Upper lobe of left lung (tissue), 6 donors: ENCODE measurements at regions not wholly inside any gene's neighbourhood (a gene's known extent, or its start where the extent isn't known, plus 50 kb on each side); places are given as distances from the start of the nearest gene placed in this dataset.

Source experiments
- ATAC-seq, 2 donors: fragments of 200-7000 bp; cut with Tn5 transposase; one replicate each; pipeline ENCODE4 v1.9.1; 2022; ENCODE audit warnings: mild to moderate bottlenecking in 2 of 2, moderate library complexity in 2 of 2; ENCODE audit not compliant: low FRiP score in 2 of 2
- DNase-seq, 2 donors: peaks; one replicate each; pipeline ENCODE4 v3.0.0-alpha.2; 2019 to 2020
- H3K27ac ChIP-seq, 4 donors: fragments of 200-600 bp; sonication (generic); one replicate each; pipeline ENCODE4 v1.5.1; 2016 to 2019
- H3K27me3 ChIP-seq, 4 donors: fragments of 200-600 bp; sonication (generic); one replicate each; pipeline ENCODE4 v1.5.1; 2017 to 2019
- H3K36me3 ChIP-seq, 4 donors: fragments of 200-600 bp; sonication (generic); one replicate each; pipeline ENCODE4 v1.5.1; 2016 to 2019
- H3K4me1 ChIP-seq, 4 donors: fragments of 200-600 bp; sonication (generic); one replicate each; pipeline ENCODE4 v1.5.1; 2018 to 2019
- H3K4me3 ChIP-seq, 4 donors: fragments of 200-600 bp; sonication (generic); one replicate each; pipeline ENCODE4 v1.5.1; 2017 to 2019; ENCODE audit warnings: mild to moderate bottlenecking in 2 of 4, moderate library complexity in 1 of 4
- H3K9me3 ChIP-seq, 4 donors: fragments of 200-600 bp; sonication (generic); one replicate each; pipeline ENCODE4 v1.5.1; 2018 to 2019
- EP300 ChIP-seq, 4 donors: sonication (generic); formaldehyde crosslinking; IDR thresholded peaks; one replicate each; pipeline ENCODE4 v1.5.1; 2017; ENCODE audit warnings: antibody characterized with exemption in 4 of 4, control low read depth in 2 of 4
- POLR2A ChIP-seq, 4 donors: fragments of 450-650 bp; IDR thresholded peaks; one replicate each; pipeline ENCODE4 v1.5.1; 2016 to 2017; ENCODE audit warnings: antibody characterized with exemption in 4 of 4, mild to moderate bottlenecking in 2 of 4
- POLR2AphosphoS5 ChIP-seq, 2 donors: sonication (generic); formaldehyde crosslinking; IDR thresholded peaks; one replicate each; pipeline ENCODE4 v1.5.1; 2017; ENCODE audit warnings: antibody characterized with exemption in 2 of 2
- WGBS, 2 donors: methylation state at CpG; one replicate each; pipeline ENCODE4 v1.1.5; 2017 to 2018; 5-methylcytosine and 5-hydroxymethylcytosine counted together
- TF ChIP-seq, protein P1 (sequence below), 6 experiments: fragments of 450-650 bp in 4 of 6; fragments of 200-600 bp in 2 of 6; sonication (generic) in 2 of 6; IDR thresholded peaks; one replicate each; pipeline ENCODE4 v1.5.1; 2016 to 2019; ENCODE audit warnings: antibody characterized with exemption in 6 of 6
- donor health status: DM: no; HTN: no; CAD: no; lungs with moderate emphysema.
- donor health status: DM: no; HTN: yes; CAD: no; lungs with severe emphysema.

DNA sequence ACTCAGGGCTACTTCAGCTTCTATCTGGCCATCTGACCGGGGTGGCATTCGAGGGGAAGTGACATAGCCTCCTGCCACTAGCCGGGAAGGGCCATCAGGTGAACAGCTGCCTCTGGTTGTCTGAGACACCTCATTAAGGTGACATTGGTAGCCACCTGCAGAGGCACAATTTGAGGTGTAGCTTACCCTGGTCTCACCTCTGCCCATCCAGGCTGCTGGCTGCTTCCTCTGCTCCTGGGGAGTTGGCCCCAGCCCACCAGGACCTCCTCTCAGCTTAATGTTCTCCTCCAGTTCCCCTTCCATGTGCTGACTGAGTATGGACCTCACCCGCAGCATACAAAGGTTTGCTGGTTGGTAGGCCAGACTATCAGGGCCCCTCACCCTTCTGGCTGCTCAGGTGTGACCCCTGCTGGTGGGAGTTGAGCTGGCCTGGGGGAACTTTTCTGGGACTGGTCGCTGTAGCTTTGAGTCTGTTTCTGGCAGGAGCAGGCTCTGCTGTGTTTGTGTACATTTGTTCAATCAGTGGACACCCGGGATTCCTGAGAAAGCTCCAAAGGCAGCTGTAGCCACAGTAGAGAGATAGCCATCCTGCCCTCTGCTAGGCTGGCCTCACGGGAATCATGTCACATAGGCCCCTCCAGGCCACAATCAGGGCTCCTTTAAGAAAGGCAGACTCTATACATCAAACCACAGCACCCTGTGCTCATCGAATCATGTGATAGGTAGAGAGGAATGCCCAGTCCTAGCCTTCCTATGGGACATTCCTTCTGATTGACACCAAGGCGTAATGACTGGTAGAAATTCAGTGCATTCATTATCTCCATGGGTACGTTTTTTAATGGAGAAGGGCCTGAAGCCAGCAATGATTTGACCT lies 295.1 kb upstream of the PLET1 start:
- no peaks in the 10 kb centered on the region for H3K9me3 ChIP-seq
- WGBS, 2 donors: 68 to 86% methylated on average over 4 to 10 of the region's 10 CpGs
- no peak overlapping the region for H3K4me3 ChIP-seq
- TF ChIP-seq, protein P1, sequence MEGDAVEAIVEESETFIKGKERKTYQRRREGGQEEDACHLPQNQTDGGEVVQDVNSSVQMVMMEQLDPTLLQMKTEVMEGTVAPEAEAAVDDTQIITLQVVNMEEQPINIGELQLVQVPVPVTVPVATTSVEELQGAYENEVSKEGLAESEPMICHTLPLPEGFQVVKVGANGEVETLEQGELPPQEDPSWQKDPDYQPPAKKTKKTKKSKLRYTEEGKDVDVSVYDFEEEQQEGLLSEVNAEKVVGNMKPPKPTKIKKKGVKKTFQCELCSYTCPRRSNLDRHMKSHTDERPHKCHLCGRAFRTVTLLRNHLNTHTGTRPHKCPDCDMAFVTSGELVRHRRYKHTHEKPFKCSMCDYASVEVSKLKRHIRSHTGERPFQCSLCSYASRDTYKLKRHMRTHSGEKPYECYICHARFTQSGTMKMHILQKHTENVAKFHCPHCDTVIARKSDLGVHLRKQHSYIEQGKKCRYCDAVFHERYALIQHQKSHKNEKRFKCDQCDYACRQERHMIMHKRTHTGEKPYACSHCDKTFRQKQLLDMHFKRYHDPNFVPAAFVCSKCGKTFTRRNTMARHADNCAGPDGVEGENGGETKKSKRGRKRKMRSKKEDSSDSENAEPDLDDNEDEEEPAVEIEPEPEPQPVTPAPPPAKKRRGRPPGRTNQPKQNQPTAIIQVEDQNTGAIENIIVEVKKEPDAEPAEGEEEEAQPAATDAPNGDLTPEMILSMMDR (IDR thresholded peaks at IDR 0.05): peak; percentile 30 to 75 (median 61)
- TF ChIP-seq POLR2AphosphoS5 (IDR thresholded peaks at IDR 0.05) (no peak), EP300 (IDR thresholded peaks at IDR 0.05) (no peak)
- no peaks in the 10 kb centered on the region for H3K36me3 ChIP-seq
- no peak overlapping the region for H3K27ac ChIP-seq
- DNase-seq: peak in 1 of 2 donors; percentile 59
- ATAC-seq: peak; percentile 64 to 78
- no peaks in the 10 kb centered on the region for H3K4me1 ChIP-seq
- no peaks in the 10 kb centered on the region for H3K27me3 ChIP-seq

GRCh38 chr11:112558691-112559090 lies 298.0 kb upstream of the PLET1 start:
- TF ChIP-seq POLR2A (IDR thresholded peaks at IDR 0.05) (no peak), EP300 (IDR thresholded peaks at IDR 0.05) (no peak), POLR2AphosphoS5 (IDR thresholded peaks at IDR 0.05) (no peak)
- TF ChIP-seq, protein P1 (IDR thresholded peaks at IDR 0.05): no peak
- Histone ChIP-seq H3K9me3 (no peaks in the 10 kb centered on the region), H3K4me1 (no peaks in the 10 kb centered on the region), H3K4me3 (no peak overlapping the region), H3K36me3 (no peaks in the 10 kb centered on the region), H3K27ac (no peak overlapping the region), H3K27me3 (no peaks in the 10 kb centered on the region)
- ATAC-seq: no peak
- no peak for DNase-seq
- WGBS, 2 donors: 87 to 92% methylated on average over 7 of the region's 7 CpGs

- no peaks in the 10 kb centered on the region for H3K27me3 ChIP-seq
- no peak overlapping the region for H3K27ac ChIP-seq
- no peaks in the 10 kb centered on the region for H3K4me1 ChIP-seq
- H3K9me3 ChIP-seq: no peaks in the 10 kb centered on the region
- no peaks in the 10 kb centered on the region for H3K36me3 ChIP-seq
- no peak for ATAC-seq
- no peak overlapping the region for H3K4me3 ChIP-seq
- TF ChIP-seq POLR2A (IDR thresholded peaks at IDR 0.05): no peak
- TF ChIP-seq POLR2AphosphoS5 (IDR thresholded peaks at IDR 0.05): no peak
- TF ChIP-seq, protein P1 (IDR thresholded peaks at IDR 0.05): no peak
- no peak for TF ChIP-seq EP300 (IDR thresholded peaks at IDR 0.05)
- no peak for DNase-seq
- 85 to 86% methylated on average over 5 of the region's 5 CpGs for WGBS, 2 donors
Observed at GRCh38 chr11:112563808-112564207, 303.1 kb upstream of the PLET1 start.

DNA sequence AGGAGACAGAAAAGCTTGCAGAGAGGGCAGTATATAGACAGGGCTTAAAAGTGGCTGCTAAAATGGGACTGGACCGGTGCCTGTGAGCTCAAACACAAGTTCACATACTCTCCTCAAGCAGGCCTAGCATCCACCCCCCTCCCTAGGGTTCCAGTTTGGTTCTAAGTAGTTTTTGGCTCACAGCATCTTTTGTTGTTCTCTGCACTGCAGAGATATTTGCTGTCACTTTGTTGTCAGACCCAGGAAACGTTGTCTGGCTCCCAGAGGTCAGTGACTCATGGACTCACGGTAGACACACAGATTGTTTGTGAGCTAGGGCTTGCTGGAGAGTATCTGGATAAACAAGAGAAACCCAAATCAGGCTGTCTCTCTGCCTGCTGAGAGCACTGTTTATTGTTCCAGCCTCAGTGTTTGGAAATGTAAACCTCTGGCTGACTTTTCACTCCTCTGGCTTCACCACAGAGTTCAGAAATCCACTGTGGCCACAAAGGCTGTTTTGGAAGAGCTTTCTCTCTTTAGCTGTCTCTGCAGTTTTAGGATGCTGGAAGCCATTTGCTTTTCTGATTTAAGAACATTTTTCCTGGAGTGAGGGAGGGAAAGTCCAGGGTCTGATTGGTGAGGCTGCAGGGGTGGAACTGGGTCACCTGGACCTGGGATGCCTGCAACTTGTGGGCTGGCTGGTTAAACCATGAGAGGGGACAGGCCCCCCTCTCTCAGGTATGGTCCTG lies 303.7 kb upstream of the PLET1 start:
- no peaks in the 10 kb centered on the region for H3K27me3 ChIP-seq
- ATAC-seq: peak in 1 of 2 donors; percentile 69
- no peak overlapping the region for H3K4me3 ChIP-seq
- no peak for DNase-seq
- 51 to 54% methylated on average over 3 of the region's 3 CpGs for WGBS, 2 donors
- H3K27ac ChIP-seq: no peak overlapping the region
- H3K36me3 ChIP-seq: no peaks in the 10 kb centered on the region
- TF ChIP-seq POLR2AphosphoS5 (IDR thresholded peaks at IDR 0.05): no peak
- TF ChIP-seq EP300 (IDR thresholded peaks at IDR 0.05): no peak
- TF ChIP-seq, protein P1 (IDR thresholded peaks at IDR 0.05): no peak
- TF ChIP-seq POLR2A (IDR thresholded peaks at IDR 0.05): no peak
- no peaks in the 10 kb centered on the region for H3K4me1 ChIP-seq
- no peaks in the 10 kb centered on the region for H3K9me3 ChIP-seq
